Thoracic aorta (tissue), 2 donors: ENCODE measurements at regions not wholly inside any gene's neighbourhood (a gene's known extent, or its start where the extent isn't known, plus 50 kb on each side); places are given as distances from the start of the nearest gene placed in this dataset.
"Not testable (repeated sequence)": the region's sequence is repeated elsewhere in the genome, so short reads cannot be mapped to it uniquely, and the experiment has no call there.

Source experiments
- ATAC-seq: fragments of 150-250 bp; one replicate; pipeline ENCODE4 v1.8.0; 2017; ENCODE audit warnings: low read depth; ENCODE audit not compliant: insufficient number of reproducible peaks, low FRiP score
- DNase-seq: peaks from one replicate; pipeline ENCODE4 v3.0.0-alpha.2; 2020; ENCODE audit warnings: low spot score
- H3K27ac ChIP-seq, 2 donors: fragments of 200-600 bp; sonication (generic); 1 replicate in 1 of 2; 2 replicates in 1 of 2; pipeline ENCODE4 v1.5.1; 2016; ENCODE audit warnings: mild to moderate bottlenecking in 2 of 2, moderate library complexity in 2 of 2
- H3K27me3 ChIP-seq: fragments of 200-600 bp; sonication (generic); replicated peaks from 2 replicates; pipeline ENCODE4 v1.6.0; 2016; ENCODE audit warnings: mild to moderate bottlenecking; ENCODE audit not compliant: insufficient read depth
- H3K36me3 ChIP-seq: fragments of 200-600 bp; sonication (generic); one replicate; pipeline ENCODE4 v1.5.1; 2016
- H3K4me1 ChIP-seq, 2 donors: fragments of 200-600 bp; sonication (generic); 1 replicate in 1 of 2; 2 replicates in 1 of 2; pipeline versions ENCODE4 v1.5.1 to v1.6.0; 2016; ENCODE audit warnings: low read depth in 2 of 2, mild to moderate bottlenecking in 1 of 2; ENCODE audit not compliant: control insufficient read depth in 1 of 2
- H3K4me3 ChIP-seq: fragments of 200-600 bp; sonication (generic); 2 replicates; pipeline ENCODE4 v1.5.1; 2016; ENCODE audit warnings: mild to moderate bottlenecking
- H3K9me3 ChIP-seq: fragments of 200-600 bp; sonication (generic); 2 replicates; pipeline ENCODE4 v1.5.1; 2016
- TF ChIP-seq, protein P1 (sequence below): fragments of 200-600 bp; sonication (generic); IDR thresholded peaks from one replicate; pipeline ENCODE4 v1.5.1; 2019; ENCODE audit warnings: antibody characterized with exemption

DNA sequence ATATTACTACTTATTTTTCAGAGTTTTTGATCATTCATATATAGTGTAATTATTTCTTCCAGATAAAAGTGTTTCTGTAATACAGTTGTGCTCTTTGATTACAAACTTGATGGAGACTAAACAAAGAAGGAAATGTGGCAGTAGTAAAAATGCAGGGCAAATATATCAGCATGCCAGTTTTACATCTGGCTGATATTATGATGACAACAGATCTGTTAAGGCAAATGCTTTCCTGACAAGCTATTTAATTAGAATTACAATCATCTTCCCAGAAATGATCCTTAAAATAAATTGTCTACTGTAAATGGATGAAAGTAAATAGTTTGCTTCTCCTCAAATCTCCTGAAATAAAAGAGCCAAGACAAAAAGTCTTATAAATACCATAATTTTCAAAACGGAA is 1659.8 kb downstream of the BRINP3 start:
- DNase-seq: no peak
- no peaks in the 10 kb centered on the region for H3K4me1 ChIP-seq
- no peaks in the 10 kb centered on the region for H3K36me3 ChIP-seq
- no peak for ATAC-seq
- H3K9me3 ChIP-seq: no peaks in the 10 kb centered on the region
- no peak overlapping the region for H3K27ac ChIP-seq
- TF ChIP-seq, protein P1, sequence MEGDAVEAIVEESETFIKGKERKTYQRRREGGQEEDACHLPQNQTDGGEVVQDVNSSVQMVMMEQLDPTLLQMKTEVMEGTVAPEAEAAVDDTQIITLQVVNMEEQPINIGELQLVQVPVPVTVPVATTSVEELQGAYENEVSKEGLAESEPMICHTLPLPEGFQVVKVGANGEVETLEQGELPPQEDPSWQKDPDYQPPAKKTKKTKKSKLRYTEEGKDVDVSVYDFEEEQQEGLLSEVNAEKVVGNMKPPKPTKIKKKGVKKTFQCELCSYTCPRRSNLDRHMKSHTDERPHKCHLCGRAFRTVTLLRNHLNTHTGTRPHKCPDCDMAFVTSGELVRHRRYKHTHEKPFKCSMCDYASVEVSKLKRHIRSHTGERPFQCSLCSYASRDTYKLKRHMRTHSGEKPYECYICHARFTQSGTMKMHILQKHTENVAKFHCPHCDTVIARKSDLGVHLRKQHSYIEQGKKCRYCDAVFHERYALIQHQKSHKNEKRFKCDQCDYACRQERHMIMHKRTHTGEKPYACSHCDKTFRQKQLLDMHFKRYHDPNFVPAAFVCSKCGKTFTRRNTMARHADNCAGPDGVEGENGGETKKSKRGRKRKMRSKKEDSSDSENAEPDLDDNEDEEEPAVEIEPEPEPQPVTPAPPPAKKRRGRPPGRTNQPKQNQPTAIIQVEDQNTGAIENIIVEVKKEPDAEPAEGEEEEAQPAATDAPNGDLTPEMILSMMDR: no peak
- no peak overlapping the region for H3K4me3 ChIP-seq
- H3K27me3 ChIP-seq: no peaks in the 10 kb centered on the region

DNA sequence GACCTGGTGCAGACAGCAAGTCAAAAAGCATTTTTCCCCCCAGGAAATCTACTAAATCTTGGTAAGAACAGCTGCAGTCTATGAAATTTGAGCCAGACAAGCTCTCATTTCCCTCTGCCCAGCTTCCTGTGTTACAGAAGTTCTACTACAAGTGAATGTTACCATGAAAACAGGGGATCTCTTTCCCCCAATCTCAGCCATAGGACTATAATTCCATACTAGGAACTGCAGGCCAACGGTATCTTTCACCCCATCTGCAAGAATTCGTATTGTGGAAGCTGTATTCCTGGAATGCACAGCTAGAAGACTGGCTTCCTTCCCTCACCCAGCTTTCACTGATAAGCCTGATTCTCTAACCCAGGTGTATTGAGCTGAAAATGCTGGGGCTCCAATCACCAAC is 1655.4 kb downstream of the BRINP3 start:
- Histone ChIP-seq H3K27me3 (no peaks in the 10 kb centered on the region), H3K4me3 (no peak overlapping the region), H3K27ac (no peak overlapping the region), H3K4me1 (no peaks in the 10 kb centered on the region), H3K36me3 (no peaks in the 10 kb centered on the region), H3K9me3 (no peaks in the 10 kb centered on the region)
- ATAC-seq (no peak), DNase-seq (no peak)
- TF ChIP-seq, protein P1: no peak

DNA sequence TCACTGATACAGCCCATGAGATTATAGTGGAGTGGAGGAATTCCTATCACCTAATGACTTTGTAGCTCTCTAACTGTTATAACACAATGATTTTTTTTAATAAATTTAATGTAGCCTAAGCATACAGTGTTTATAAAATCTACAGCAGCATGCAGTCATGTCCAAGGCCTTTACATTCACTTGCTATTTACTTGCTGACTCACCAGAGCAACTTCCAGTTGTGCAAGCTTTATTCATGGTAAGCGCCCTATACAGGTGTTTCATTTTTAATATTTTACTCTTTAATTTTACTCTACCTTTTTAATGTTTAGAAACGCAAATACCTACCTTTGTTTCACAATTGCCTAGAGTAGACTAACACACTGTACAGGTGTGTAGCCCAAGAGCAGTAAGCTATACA is 1652.2 kb downstream of the BRINP3 start:
- ATAC-seq (no peak), DNase-seq (no peak)
- no peak overlapping the region for H3K27ac ChIP-seq
- H3K4me3 ChIP-seq: no peak overlapping the region
- no peaks in the 10 kb centered on the region for H3K9me3 ChIP-seq
- TF ChIP-seq, protein P1: no peak
- H3K4me1 ChIP-seq: no peaks in the 10 kb centered on the region
- H3K36me3 ChIP-seq: no peaks in the 10 kb centered on the region
- no peaks in the 10 kb centered on the region for H3K27me3 ChIP-seq

DNA sequence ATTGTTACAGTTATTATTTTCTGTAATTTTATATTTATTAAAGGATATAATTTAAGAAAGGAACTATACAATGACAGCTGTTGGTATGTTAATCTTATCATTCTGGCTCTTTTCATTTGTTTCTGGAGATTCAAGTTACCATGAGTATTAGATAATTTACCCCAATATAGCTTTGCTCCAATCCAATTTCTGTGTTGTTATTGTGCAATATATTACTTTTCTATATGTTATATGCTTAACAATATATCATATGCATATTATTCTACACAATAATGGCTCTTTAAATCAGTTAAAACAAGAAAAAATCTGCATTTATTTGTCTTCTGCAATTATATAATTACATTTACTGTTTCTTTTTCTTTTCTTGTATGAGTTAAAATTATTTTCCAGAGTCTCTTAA is 1650.9 kb downstream of the BRINP3 start:
- Histone ChIP-seq H3K4me1 (no peaks in the 10 kb centered on the region), H3K27me3 (no peaks in the 10 kb centered on the region), H3K4me3 (no peak overlapping the region), H3K36me3 (no peaks in the 10 kb centered on the region), H3K27ac (no peak overlapping the region), H3K9me3 (no peaks in the 10 kb centered on the region)
- TF ChIP-seq, protein P1: no peak
- ATAC-seq: no peak
- DNase-seq: no peak

DNA sequence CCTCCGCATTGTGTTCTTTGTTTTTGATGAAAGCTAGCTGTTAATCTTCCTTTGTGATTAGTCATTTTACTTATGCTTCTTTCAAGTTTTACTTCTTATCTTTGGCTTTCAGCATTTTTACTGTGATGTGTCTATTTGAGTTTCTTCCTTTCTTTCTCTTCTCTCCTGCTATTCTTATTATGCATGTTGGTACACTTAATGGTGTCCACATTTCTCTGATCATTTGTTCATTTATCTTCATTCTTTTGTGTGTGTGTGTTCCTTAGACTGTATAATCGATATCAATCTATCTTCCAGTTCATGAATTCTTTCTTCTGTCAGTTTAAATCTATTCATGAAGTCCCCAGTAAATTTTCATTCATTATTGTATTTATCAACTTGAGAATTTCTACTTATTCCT is 1650.3 kb downstream of the BRINP3 start:
- Histone ChIP-seq H3K4me1 (no peaks in the 10 kb centered on the region), H3K4me3 (no peak overlapping the region), H3K36me3 (no peaks in the 10 kb centered on the region), H3K27ac (no peak overlapping the region), H3K27me3 (no peaks in the 10 kb centered on the region), H3K9me3 (no peaks in the 10 kb centered on the region)
- no peak for DNase-seq
- TF ChIP-seq, protein P1: no peak
- ATAC-seq: no peak

DNA sequence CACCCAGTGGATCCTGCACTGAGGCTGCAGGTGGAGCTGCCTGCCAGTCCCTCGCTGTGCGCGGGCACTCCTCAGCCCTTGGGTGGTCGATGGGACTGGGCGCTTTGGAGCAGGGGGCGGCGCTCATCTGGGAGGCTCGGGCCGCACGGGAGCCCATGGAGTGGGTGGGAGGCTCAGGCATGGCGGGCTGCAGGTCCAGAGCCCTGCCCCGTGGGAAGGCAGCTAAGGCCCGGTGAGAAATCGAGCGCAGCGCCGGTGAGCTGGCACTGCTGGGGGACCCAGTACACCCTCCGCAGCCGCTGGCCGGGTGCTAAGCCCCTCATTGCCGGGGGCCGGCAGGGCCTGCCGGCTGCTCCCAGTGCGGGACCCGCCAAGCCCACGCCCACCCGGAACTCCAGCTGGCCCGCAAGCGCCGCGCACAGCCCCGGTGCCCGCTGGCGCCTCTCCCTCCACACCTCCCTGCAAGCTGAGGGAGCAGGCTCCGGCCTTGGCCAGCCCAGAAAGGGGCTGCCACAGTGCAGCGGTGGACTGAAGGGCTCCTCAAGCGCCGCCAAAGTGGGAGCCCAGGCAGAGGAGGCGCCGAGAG is 1636.5 kb downstream of the BRINP3 start:
- not testable (repeated sequence) for ATAC-seq, H3K27me3 ChIP-seq, H3K9me3 ChIP-seq

More for the DNA sequence above, 1636.5 kb downstream of the BRINP3 start:
- H3K4me3 ChIP-seq, H3K27ac ChIP-seq, H3K36me3 ChIP-seq, DNase-seq, H3K4me1 ChIP-seq: not testable (repeated sequence)
